GM12878 (cell line): ENCODE measurements at regions not wholly inside any gene's neighbourhood (a gene's known extent, or its start where the extent isn't known, plus 50 kb on each side); places are given as distances from the start of the nearest gene placed in this dataset.

ENCODE experiments used
- ATAC-seq: fragments of 200-7000 bp; cut with Tn5 transposase; 3 replicates; pipeline ENCODE4 v1.9.1; 2020; ENCODE audit warnings: mild to moderate bottlenecking, moderate library complexity
- BruUV-seq: library from RNA; stranded (reverse); fragments of 400-500 nt; replicated peaks from 2 replicates; lab custom pipeline; 2021; lab: Mats Ljungman, UMichigan
- CTCF ChIA-PET: fragments of 300-600 bp; sonication (Branson Sonifier 250); formaldehyde crosslinking; extraction: SDS; loops from one replicate; lab custom pipeline; 2021; ENCODE audit warnings: inconsistent platforms; lab: Yijun Ruan, JAX
- POLR2A ChIA-PET: fragments of 350-600 bp; formaldehyde crosslinking; extraction: SDS; loops from one replicate; lab custom pipeline; 2021; ENCODE audit warnings: inconsistent platforms; lab: Charles Lee
- RAD21 ChIA-PET: fragments of 300-600 bp; sonication (Branson Sonifier 250); formaldehyde crosslinking; loops from one replicate; lab custom pipeline; 2023; ENCODE audit warnings: antibody characterized with exemption; ENCODE audit not compliant: unreplicated experiment; lab: Charles Lee
- SMC1A ChIA-PET: fragments of 300-600 bp; sonication (Branson Sonifier 250); formaldehyde crosslinking; loops from one replicate; lab custom pipeline; 2023; ENCODE audit not compliant: unreplicated experiment, uncharacterized antibody; lab: Charles Lee
- DNase-seq: peaks from one replicate; pipeline ENCODE4 v3.0.0-alpha.2; 2011; ENCODE audit warnings: low read depth, low spot score
- FAIRE-seq: peaks from 3 replicates; lab custom pipeline; 2011; peaks lifted over from hg19 to GRCh38; lab: Jason Lieb, UNC
- H2AFZ ChIP-seq: 2 replicates; pipeline ENCODE4 v1.6.0; 2011; ENCODE audit warnings: low read depth, low read length, control low read depth; ENCODE audit not compliant: control insufficient read depth
- H3K27ac ChIP-seq: 2 replicates; pipeline ENCODE4 v1.5.1; 2011; ENCODE audit warnings: control low read depth; ENCODE audit not compliant: control insufficient read depth, insufficient read depth
- H3K27me3 ChIP-seq, 2 experiments: replicated peaks in 1 of 2; 2 replicates each; pipeline versions ENCODE4 v1.6.0 to v1.6.1; 2011; ENCODE audit warnings: low read length in 1 of 2; ENCODE audit not compliant: control insufficient read depth in 2 of 2, insufficient read depth in 2 of 2
- H3K36me3 ChIP-seq, 2 experiments: 2 replicates each; pipeline ENCODE4 v1.5.1; 2011; ENCODE audit warnings: low read length in 1 of 2; ENCODE audit not compliant: control insufficient read depth in 2 of 2, insufficient read depth in 2 of 2
- H3K4me1 ChIP-seq: 2 replicates; pipeline ENCODE4 v1.6.1; 2011; ENCODE audit warnings: mild to moderate bottlenecking, low read length, moderate library complexity, mixed read lengths; ENCODE audit not compliant: control insufficient read depth, insufficient read depth
- H3K4me2 ChIP-seq: 2 replicates; pipeline ENCODE4 v1.6.0; 2011; ENCODE audit warnings: control low read depth; ENCODE audit not compliant: control insufficient read depth, insufficient read depth
- H3K4me3 ChIP-seq: fragments of 200-600 bp; sonication (generic); 2 replicates; pipeline ENCODE4 v1.5.1; 2016
- H3K79me2 ChIP-seq: 2 replicates; pipeline ENCODE4 v1.6.0; 2011; ENCODE audit warnings: low read length; ENCODE audit not compliant: control insufficient read depth, insufficient read depth
- H3K9ac ChIP-seq: 2 replicates; pipeline ENCODE4 v1.8.0; 2011; ENCODE audit warnings: low read length, control low read depth, mixed read lengths; ENCODE audit not compliant: control insufficient read depth, insufficient read depth
- H3K9me3 ChIP-seq: replicated peaks from 3 replicates; pipeline ENCODE4 v1.5.1; 2011; ENCODE audit warnings: mild to moderate bottlenecking, low read length; ENCODE audit not compliant: control insufficient read depth, insufficient read depth
- H4K20me1 ChIP-seq: 2 replicates; pipeline ENCODE4 v1.6.0; 2011; ENCODE audit not compliant: control insufficient read depth, insufficient read depth
- GATAD2B ChIP-seq: fragments of 450-650 bp; conservative IDR thresholded peaks from 2 replicates; pipeline ENCODE4 v1.6.1; 2017; ENCODE audit warnings: low read depth, mild to moderate bottlenecking, moderate library complexity
- HDAC6 ChIP-seq: fragments of 200-600 bp; sonication (generic); IDR thresholded peaks from one replicate; pipeline ENCODE4 v1.8.0; 2017; ENCODE audit warnings: antibody characterized with exemption; ENCODE audit not compliant: unreplicated experiment
- HDGF ChIP-seq: fragments of 450-650 bp; IDR thresholded peaks from 2 replicates; pipeline ENCODE4 v1.6.1; 2016; ENCODE audit warnings: antibody characterized with exemption
- IKZF1 ChIP-seq: fragments of 450-650 bp; conservative IDR thresholded peaks from 2 replicates; pipeline ENCODE4 v1.6.1; 2017; ENCODE audit warnings: antibody characterized with exemption, mild to moderate bottlenecking
- JUND ChIP-seq: IDR thresholded peaks from 2 replicates; pipeline ENCODE4 v1.6.1; 2012; ENCODE audit warnings: low read depth, mild to moderate bottlenecking, low read length, improper control_type of control experiment, moderate library complexity
- NR2C1 ChIP-seq: fragments of 450-650 bp; IDR thresholded peaks from 2 replicates; pipeline ENCODE4 v1.6.1; 2017; ENCODE audit warnings: antibody characterized with exemption, mild to moderate bottlenecking, moderate library complexity
- PAX8 ChIP-seq: fragments of 450-650 bp; IDR thresholded peaks from 2 replicates; pipeline ENCODE4 v1.6.1; 2017; ENCODE audit warnings: mild to moderate bottlenecking, moderate library complexity
- RUNX3 ChIP-seq: IDR thresholded peaks from 2 replicates; pipeline ENCODE4 v1.6.1; 2012; ENCODE audit warnings: low read length, inconsistent platforms
- WGBS: methylation state at CpG from one replicate; pipeline ENCODE4 v1.1.6; 2016; ENCODE audit warnings: low lambda C conversion rate; ENCODE audit not compliant: insufficient replicate concordance, insufficient coverage; ENCODE audit errors: missing lambda C conversion rate; 5-methylcytosine and 5-hydroxymethylcytosine counted together
- in situ Hi-C: fragments of 300-500 bp; cut with MboI; formaldehyde crosslinking; loops from 9 replicates; pipeline ENCODE4 v1.14.3; 2018; ENCODE audit warnings: mixed read lengths
- intact Hi-C: fragments of 100-400 bp; cut with micrococcal nuclease; formaldehyde crosslinking; loops from one replicate; pipeline ENCODE4 v1.14.2; 2022; ENCODE audit not compliant: unreplicated experiment
- TF ChIP-seq, protein P1 (sequence below): fragments of 450-650 bp; formaldehyde crosslinking; IDR thresholded peaks from 2 replicates; pipeline ENCODE4 v1.4.0; 2020; ENCODE audit warnings: mild to moderate bottlenecking, moderate library complexity
- TF ChIP-seq, protein P2 (sequence below): IDR thresholded peaks from 2 replicates; pipeline ENCODE4 v1.6.1; 2011; ENCODE audit warnings: mild to moderate bottlenecking, low read depth, low read length, moderate library complexity; ENCODE audit not compliant: insufficient replicate concordance
- TF ChIP-seq, protein P3 (sequence below): IDR thresholded peaks from 2 replicates; pipeline ENCODE4 v1.6.1; 2012; ENCODE audit warnings: low read depth, low read length, improper control_type of control experiment
- TF ChIP-seq, protein P4 (sequence below): fragments of 450-650 bp; IDR thresholded peaks from 2 replicates; pipeline ENCODE4 v1.6.1; 2016; ENCODE audit warnings: mild to moderate bottlenecking, moderate library complexity, borderline replicate concordance

DNA sequence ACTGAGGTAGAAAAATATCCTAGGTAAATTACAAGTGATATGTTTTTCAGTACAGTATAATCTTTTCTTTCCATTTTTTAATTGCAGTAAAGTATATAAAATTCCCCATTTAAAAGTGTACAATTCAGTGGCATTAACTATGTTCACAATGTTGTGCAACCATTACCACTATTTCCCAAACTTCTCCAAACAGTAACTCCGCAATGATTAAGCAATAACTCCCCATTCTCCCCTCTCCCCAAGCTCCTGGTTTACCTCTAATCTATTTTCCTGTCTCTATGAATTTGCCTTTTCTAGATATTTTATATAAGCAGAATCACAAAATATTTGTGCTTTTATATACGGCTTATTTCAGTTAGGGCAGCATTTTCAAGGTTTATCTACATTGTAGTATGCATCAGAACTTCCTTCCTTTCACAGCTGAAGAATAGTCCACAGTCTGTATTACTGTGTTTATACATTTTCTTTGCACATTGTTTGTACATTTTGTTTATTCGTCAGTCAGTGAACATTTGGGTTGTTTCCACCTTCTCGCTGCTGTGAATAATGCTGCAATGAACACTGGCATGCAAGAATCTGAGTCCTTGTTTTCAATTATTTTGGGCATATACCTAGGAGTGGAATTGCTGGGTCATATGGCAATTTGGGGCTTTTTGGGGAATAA is 110.7 kb downstream of the RPL27A start (continued):
- TF ChIP-seq, protein P1, sequence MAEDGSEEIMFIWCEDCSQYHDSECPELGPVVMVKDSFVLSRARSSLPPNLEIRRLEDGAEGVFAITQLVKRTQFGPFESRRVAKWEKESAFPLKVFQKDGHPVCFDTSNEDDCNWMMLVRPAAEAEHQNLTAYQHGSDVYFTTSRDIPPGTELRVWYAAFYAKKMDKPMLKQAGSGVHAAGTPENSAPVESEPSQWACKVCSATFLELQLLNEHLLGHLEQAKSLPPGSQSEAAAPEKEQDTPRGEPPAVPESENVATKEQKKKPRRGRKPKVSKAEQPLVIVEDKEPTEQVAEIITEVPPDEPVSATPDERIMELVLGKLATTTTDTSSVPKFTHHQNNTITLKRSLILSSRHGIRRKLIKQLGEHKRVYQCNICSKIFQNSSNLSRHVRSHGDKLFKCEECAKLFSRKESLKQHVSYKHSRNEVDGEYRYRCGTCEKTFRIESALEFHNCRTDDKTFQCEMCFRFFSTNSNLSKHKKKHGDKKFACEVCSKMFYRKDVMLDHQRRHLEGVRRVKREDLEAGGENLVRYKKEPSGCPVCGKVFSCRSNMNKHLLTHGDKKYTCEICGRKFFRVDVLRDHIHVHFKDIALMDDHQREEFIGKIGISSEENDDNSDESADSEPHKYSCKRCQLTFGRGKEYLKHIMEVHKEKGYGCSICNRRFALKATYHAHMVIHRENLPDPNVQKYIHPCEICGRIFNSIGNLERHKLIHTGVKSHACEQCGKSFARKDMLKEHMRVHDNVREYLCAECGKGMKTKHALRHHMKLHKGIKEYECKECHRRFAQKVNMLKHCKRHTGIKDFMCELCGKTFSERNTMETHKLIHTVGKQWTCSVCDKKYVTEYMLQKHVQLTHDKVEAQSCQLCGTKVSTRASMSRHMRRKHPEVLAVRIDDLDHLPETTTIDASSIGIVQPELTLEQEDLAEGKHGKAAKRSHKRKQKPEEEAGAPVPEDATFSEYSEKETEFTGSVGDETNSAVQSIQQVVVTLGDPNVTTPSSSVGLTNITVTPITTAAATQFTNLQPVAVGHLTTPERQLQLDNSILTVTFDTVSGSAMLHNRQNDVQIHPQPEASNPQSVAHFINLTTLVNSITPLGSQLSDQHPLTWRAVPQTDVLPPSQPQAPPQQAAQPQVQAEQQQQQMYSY (CRISPR knock-in tag) = no peak
- no peak for TF ChIP-seq GATAD2B

DNA sequence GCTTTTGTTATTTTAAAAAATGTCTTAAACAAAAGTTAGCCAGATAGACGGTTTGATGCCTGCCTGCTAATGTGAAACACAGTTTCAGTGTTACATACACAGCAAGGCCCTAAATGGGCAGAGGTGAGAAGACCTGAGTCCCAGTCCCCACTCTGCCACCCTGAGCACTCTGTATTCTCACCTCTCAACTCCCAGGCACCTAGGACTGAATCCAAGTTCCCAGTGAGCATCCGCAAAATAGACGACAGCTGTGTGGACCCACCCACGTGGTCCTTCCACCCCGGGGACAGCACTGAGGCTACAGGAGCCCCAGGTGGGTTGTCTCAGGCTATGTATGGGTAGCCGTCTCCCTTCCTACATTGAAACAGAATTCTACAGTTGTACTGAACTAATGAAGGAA is 111.5 kb downstream of the RPL27A start:
- intact Hi-C loops = no loop called here
- Histone ChIP-seq H3K9ac (no peak overlapping the region), H2AFZ (no peak overlapping the region), H3K4me3 (no peak overlapping the region), H3K4me2 (no peak overlapping the region), H3K4me1 (no peaks in the 10 kb centered on the region), H3K27me3 (no peaks in the 10 kb centered on the region), H3K79me2 (no peaks in the 10 kb centered on the region), H3K27ac (no peak overlapping the region), H3K9me3 (no peaks in the 10 kb centered on the region), H4K20me1 (no peaks in the 10 kb centered on the region), H3K36me3 (no peaks in the 10 kb centered on the region)
- ChIA-PET POLR2A (no interaction called here), RAD21 (no interaction called here), SMC1A (interaction anchor here (1.0 kb wide), 1 partner anchor 67 kb away, joined by 3 read pairs; no protein-coding TSS in a partner anchor), CTCF (no interaction called here)
- BruUV-seq = no TSS peak
- no peak for ATAC-seq
- no peak for FAIRE-seq
- in situ Hi-C loops = no loop called here
- WGBS = 61% methylated on average over 6 of the region's 6 CpGs
- no peak for DNase-seq
- TF ChIP-seq PAX8 (no peak), HDGF (no peak), IKZF1 (no peak), NR2C1 (no peak), HDAC6 (no peak), RUNX3 (no peak), JUND (no peak)
- TF ChIP-seq, protein P2, sequence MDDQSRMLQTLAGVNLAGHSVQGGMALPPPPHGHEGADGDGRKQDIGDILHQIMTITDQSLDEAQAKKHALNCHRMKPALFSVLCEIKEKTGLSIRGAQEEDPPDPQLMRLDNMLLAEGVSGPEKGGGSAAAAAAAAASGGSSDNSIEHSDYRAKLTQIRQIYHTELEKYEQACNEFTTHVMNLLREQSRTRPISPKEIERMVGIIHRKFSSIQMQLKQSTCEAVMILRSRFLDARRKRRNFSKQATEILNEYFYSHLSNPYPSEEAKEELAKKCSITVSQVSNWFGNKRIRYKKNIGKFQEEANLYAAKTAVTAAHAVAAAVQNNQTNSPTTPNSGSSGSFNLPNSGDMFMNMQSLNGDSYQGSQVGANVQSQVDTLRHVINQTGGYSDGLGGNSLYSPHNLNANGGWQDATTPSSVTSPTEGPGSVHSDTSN = no peak
- TF ChIP-seq, protein P3, sequence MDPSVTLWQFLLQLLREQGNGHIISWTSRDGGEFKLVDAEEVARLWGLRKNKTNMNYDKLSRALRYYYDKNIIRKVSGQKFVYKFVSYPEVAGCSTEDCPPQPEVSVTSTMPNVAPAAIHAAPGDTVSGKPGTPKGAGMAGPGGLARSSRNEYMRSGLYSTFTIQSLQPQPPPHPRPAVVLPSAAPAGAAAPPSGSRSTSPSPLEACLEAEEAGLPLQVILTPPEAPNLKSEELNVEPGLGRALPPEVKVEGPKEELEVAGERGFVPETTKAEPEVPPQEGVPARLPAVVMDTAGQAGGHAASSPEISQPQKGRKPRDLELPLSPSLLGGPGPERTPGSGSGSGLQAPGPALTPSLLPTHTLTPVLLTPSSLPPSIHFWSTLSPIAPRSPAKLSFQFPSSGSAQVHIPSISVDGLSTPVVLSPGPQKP = no peak
- TF ChIP-seq, protein P4, sequence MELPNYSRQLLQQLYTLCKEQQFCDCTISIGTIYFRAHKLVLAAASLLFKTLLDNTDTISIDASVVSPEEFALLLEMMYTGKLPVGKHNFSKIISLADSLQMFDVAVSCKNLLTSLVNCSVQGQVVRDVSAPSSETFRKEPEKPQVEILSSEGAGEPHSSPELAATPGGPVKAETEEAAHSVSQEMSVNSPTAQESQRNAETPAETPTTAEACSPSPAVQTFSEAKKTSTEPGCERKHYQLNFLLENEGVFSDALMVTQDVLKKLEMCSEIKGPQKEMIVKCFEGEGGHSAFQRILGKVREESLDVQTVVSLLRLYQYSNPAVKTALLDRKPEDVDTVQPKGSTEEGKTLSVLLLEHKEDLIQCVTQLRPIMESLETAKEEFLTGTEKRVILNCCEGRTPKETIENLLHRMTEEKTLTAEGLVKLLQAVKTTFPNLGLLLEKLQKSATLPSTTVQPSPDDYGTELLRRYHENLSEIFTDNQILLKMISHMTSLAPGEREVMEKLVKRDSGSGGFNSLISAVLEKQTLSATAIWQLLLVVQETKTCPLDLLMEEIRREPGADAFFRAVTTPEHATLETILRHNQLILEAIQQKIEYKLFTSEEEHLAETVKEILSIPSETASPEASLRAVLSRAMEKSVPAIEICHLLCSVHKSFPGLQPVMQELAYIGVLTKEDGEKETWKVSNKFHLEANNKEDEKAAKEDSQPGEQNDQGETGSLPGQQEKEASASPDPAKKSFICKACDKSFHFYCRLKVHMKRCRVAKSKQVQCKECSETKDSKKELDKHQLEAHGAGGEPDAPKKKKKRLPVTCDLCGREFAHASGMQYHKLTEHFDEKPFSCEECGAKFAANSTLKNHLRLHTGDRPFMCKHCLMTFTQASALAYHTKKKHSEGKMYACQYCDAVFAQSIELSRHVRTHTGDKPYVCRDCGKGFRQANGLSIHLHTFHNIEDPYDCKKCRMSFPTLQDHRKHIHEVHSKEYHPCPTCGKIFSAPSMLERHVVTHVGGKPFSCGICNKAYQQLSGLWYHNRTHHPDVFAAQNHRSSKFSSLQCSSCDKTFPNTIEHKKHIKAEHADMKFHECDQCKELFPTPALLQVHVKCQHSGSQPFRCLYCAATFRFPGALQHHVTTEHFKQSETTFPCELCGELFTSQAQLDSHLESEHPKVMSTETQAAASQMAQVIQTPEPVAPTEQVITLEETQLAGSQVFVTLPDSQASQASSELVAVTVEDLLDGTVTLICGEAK = no peak
